ENCODE measurements at regions not wholly inside any gene's neighbourhood (a gene's known extent, or its start where the extent isn't known, plus 50 kb on each side); places are given as distances from the start of the nearest gene placed in this dataset.
"Not testable (repeated sequence)": the region's sequence is repeated elsewhere in the genome, so short reads cannot be mapped to it uniquely, and the experiment has no call there.

- DNase-seq, result no peak
Observed at GRCh38 chr14:97155320-97155719, 358.1 kb downstream of the VRK1 start.

GRCh38 chr14:97155814-97156213 lies 358.6 kb downstream of the VRK1 start:
- no peak for DNase-seq

GRCh38 chr14:97156705-97157104 lies 359.5 kb downstream of the VRK1 start:
- no peak for DNase-seq

- DNase-seq, result no peak
Observed at GRCh38 chr14:97158102-97158501, 360.9 kb downstream of the VRK1 start.

- DNase-seq, result no peak
Observed at GRCh38 chr14:97159124-97159523, 361.9 kb downstream of the VRK1 start.

- no peak for DNase-seq
Observed at GRCh38 chr14:97162621-97163020, 365.4 kb downstream of the VRK1 start.

- no peak for DNase-seq
Observed at GRCh38 chr14:97164021-97164420, 366.8 kb downstream of the VRK1 start.

GRCh38 chr14:97166497-97166896 lies 369.3 kb downstream of the VRK1 start:
- DNase-seq, result no peak

GRCh38 chr14:97167577-97167976 lies 370.4 kb downstream of the VRK1 start:
- DNase-seq, result not testable (repeated sequence)

GRCh38 chr14:97172644-97173043 lies 375.5 kb downstream of the VRK1 start:
- no peak for DNase-seq

GRCh38 chr14:97177016-97177415 lies 379.8 kb downstream of the VRK1 start:
- no peak for DNase-seq

- DNase-seq, result no peak
Observed at GRCh38 chr14:97177635-97178034, 380.5 kb downstream of the VRK1 start.

- no peak for DNase-seq
Observed at GRCh38 chr14:97178781-97179180, 381.6 kb downstream of the VRK1 start.

GRCh38 chr14:97179573-97179972 lies 382.4 kb downstream of the VRK1 start:
- no peak for DNase-seq

GRCh38 chr14:97180304-97181200 lies 383.4 kb downstream of the VRK1 start:
- DNase-seq, result no peak

GRCh38 chr14:97185186-97185585 lies 388.0 kb downstream of the VRK1 start:
- DNase-seq, result no peak

- DNase-seq, result no peak
Observed at GRCh38 chr14:97187916-97188315, 390.7 kb downstream of the VRK1 start.

- no peak for DNase-seq
Observed at GRCh38 chr14:97196336-97196735, 399.2 kb downstream of the VRK1 start.

- DNase-seq, result no peak
Observed at GRCh38 chr14:97198813-97199212, 401.6 kb downstream of the VRK1 start.

- no peak for DNase-seq
Observed at GRCh38 chr14:97200245-97200644, 403.1 kb downstream of the VRK1 start.

- no peak for DNase-seq
Observed at GRCh38 chr14:97206916-97207315, 409.7 kb downstream of the VRK1 start.

GRCh38 chr14:97210202-97210601 lies 413.0 kb downstream of the VRK1 start:
- no peak for DNase-seq

- no peak for DNase-seq
Observed at GRCh38 chr14:97212399-97212798, 415.2 kb downstream of the VRK1 start.

GRCh38 chr14:97213720-97214119 lies 416.5 kb downstream of the VRK1 start:
- DNase-seq, result no peak

Measured in NCI-H774 (cell line).